Right kidney (tissue), 1 donor: ENCODE measurements at regions not wholly inside any gene's neighbourhood (a gene's known extent, or its start where the extent isn't known, plus 50 kb on each side); places are given as distances from the start of the nearest gene placed in this dataset.
"Not testable (repeated sequence)": the region's sequence is repeated elsewhere in the genome, so short reads cannot be mapped to it uniquely, and the experiment has no call there.

Experiments
- DNase-seq: peaks from one replicate; pipeline ENCODE4 v3.0.0-alpha.2; 2016

- DNase-seq, result no peak
Measured at GRCh38 chr7:41465571-41465970, 237.3 kb downstream of the INHBA start.

- DNase-seq, result no peak
Measured at GRCh38 chr7:41463770-41464470, 239.0 kb downstream of the INHBA start.

GRCh38 chr7:41459623-41460261 lies 243.1 kb downstream of the INHBA start:
- DNase-seq, result no peak

- no peak for DNase-seq
Measured at GRCh38 chr7:41459183-41459582, 243.7 kb downstream of the INHBA start.

GRCh38 chr7:41457832-41458437 lies 245.0 kb downstream of the INHBA start:
- DNase-seq, result no peak

- no peak for DNase-seq
Measured at GRCh38 chr7:41451826-41452225, 251.1 kb downstream of the INHBA start.

- DNase-seq, result no peak
Measured at GRCh38 chr7:41449694-41450093, 253.2 kb downstream of the INHBA start.

GRCh38 chr7:41449286-41449685 lies 253.6 kb downstream of the INHBA start:
- DNase-seq, result no peak

GRCh38 chr7:41448104-41448503 lies 254.8 kb downstream of the INHBA start:
- no peak for DNase-seq

- no peak for DNase-seq
Measured at GRCh38 chr7:41447450-41448042, 255.3 kb downstream of the INHBA start.

GRCh38 chr7:41446606-41447449 lies 256.1 kb downstream of the INHBA start:
- no peak for DNase-seq

GRCh38 chr7:41445946-41446345 lies 256.9 kb downstream of the INHBA start:
- no peak for DNase-seq

- DNase-seq, result no peak
Measured at GRCh38 chr7:41445432-41445831, 257.5 kb downstream of the INHBA start.

- DNase-seq, result no peak
Measured at GRCh38 chr7:41439515-41439879, 263.4 kb downstream of the INHBA start.

GRCh38 chr7:41438705-41439514 lies 264.0 kb downstream of the INHBA start:
- DNase-seq, result no peak

- DNase-seq, result no peak
Measured at GRCh38 chr7:41437257-41438196, 265.4 kb downstream of the INHBA start.

- DNase-seq, result no peak
Measured at GRCh38 chr7:41436139-41436538, 266.8 kb downstream of the INHBA start.

- not testable (repeated sequence) for DNase-seq
Measured at GRCh38 chr7:41435020-41435419, 267.9 kb downstream of the INHBA start.

GRCh38 chr7:41431671-41432070 lies 271.2 kb downstream of the INHBA start:
- DNase-seq, result no peak

- no peak for DNase-seq
Measured at GRCh38 chr7:41428381-41428780, 274.5 kb downstream of the INHBA start.
